Caki2 (cell line): ENCODE measurements at regions not wholly inside any gene's neighbourhood (a gene's known extent, or its start where the extent isn't known, plus 50 kb on each side); places are given as distances from the start of the nearest gene placed in this dataset.

Source experiments
- DNase-seq: peaks from one replicate; pipeline ENCODE4 v3.0.0-alpha.2; 2015; ENCODE audit warnings: low read depth
- in situ Hi-C: cut with HindIII; loops from 2 replicates; pipeline ENCODE4 v1.10.0; 2016; ENCODE audit warnings: low sequenced_read_pairs, low pct_unique_long_range_greater_than_20kb, mixed read lengths

GRCh38 chr1:50358962-50359361 lies 64.3 kb downstream of the DMRTA2 start:
- in situ Hi-C loops = no loop called here
- no peak for DNase-seq

DNA sequence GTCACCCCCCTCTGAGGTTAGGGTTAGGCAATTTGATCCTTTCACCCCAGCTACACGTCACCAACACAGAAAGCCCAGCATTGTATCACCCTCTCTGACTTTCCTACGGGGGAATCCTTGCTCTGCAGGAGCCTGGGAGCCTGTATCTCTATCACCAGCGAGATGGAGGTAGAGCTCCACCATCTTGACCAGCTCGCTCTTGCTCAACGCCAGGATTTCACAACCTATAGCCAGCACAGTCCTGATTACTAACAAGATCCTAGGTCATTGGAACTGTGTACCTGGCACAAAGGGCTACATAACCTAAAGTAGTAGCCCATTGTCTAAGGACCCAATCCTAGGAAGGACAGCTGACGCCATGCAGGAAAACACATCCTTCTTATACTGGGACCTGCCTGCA lies 66.1 kb downstream of the DMRTA2 start:
- in situ Hi-C loops = no loop called here

DNA sequence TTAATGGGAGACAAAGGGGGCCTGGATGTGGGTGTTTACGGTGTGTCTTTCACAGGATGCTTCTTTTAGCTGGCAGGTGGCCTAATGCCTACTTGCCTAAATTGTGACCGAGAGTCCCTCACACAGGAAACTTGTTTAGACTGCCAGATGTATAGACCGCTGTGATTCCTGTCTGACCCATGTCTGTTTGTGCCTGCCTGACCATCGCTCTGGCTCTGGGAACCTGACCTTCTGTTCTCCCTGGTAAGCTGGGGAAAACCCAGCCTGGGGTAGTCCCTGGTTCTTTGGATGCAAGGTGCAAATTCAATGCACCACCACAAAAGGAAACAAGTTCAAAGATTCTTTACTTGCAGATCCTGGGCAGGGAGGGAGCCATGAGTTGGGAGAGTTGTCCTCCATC lies 68.4 kb downstream of the DMRTA2 start:
- DNase-seq = no peak
- in situ Hi-C loops = no loop called here

More for the DNA sequence above, 66.1 kb downstream of the DMRTA2 start:
- DNase-seq = no peak

GRCh38 chr1:50352428-50352827 lies 70.8 kb downstream of the DMRTA2 start:
- DNase-seq = no peak

DNA sequence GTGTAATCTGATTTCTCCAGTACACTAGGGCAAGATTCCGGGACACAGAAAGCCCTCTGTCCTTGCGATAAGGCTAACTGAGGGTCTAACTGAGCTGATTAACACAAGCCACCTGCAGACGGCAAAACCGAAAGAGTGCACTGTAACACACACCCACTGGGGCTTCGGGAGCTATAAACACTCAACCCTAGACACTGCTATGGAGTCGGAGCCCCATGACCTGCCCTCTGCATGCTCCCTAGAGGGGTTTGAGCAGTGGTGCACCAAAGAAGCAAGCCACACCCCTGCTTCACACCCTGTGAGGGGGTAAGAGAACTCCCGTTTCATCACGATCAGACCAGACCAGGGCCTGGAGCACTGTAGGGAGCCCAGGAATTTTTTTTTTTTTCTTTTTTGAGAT lies 72.4 kb downstream of the DMRTA2 start:
- in situ Hi-C loops = no loop called here
- no peak for DNase-seq

More at GRCh38 chr1:50352428-50352827, 70.8 kb downstream of the DMRTA2 start:
- in situ Hi-C loops = no loop called here

GRCh38 chr1:50350421-50350820 lies 72.8 kb downstream of the DMRTA2 start:
- DNase-seq = no peak
- in situ Hi-C loops = no loop called here

DNA sequence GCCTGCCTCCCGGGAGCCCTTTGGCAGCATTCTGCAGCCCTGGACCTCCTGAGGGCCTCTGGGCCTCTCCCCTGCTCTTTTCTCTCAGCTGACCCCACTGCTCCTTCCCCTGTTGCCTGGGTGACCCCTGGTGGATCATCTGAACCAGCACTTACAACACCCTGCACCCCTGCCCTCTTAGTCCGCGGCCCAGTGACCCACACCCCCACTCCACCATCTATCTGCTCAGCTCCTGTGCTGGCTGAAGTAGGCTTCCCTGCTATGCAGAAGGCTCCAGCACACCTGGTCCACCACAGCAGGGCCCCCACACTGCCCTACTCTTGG lies 74.0 kb downstream of the DMRTA2 start:
- no peak for DNase-seq
- in situ Hi-C loops = no loop called here

- in situ Hi-C loops = no loop called here
Measured at GRCh38 chr1:50348449-50349241, 74.6 kb downstream of the DMRTA2 start.

GRCh38 chr1:50347933-50348332 lies 75.3 kb downstream of the DMRTA2 start:
- in situ Hi-C loops = no loop called here
- DNase-seq = no peak

More at GRCh38 chr1:50348449-50349241, 74.6 kb downstream of the DMRTA2 start:
- DNase-seq = peak; percentile 54

- DNase-seq = no peak
- in situ Hi-C loops = no loop called here
Measured at GRCh38 chr1:50346621-50347020, 76.6 kb downstream of the DMRTA2 start.

GRCh38 chr1:50343323-50343722 lies 79.9 kb downstream of the DMRTA2 start:
- no peak for DNase-seq
- in situ Hi-C loops = no loop called here

DNA sequence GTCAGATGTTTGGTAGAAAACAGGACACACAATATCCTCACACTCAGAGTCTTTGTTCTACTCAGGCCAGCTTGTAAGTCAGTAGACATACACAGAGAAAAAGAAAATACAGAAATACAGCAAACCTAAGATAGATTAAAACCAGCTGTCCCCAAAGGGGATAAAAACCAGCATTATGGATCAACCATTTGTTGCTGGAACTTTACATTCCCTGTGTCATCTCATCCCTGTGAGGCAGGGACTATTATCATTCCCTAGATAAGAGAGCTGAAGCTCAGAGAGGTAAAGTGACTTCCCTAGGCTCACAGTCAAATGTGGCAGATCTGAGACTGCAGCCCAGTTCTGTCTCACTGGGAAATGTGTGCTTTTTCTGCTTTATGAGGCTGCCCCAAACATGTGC lies 80.7 kb downstream of the DMRTA2 start:
- in situ Hi-C loops = no loop called here
- no peak for DNase-seq

GRCh38 chr1:50335036-50335435 lies 88.2 kb downstream of the DMRTA2 start:
- DNase-seq = no peak
- in situ Hi-C loops = no loop called here

DNA sequence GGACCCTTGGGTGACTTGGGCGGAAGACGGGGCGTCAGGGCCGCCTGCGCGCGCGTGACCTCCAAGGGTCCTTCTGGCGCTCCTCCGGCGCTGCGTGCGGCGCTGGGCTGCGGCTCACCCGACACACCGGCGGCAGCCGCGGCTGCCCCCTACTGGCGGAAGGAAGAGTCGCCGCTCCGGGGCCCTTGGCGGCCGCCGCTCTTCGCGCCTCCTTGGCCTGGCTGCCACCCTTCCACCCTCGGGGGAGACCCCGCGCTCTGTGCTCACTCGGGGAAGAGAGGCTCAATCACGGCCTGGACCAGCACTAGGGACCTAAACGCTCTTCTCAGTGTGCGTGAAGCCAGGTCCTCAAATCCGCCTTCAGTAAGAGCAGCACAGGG lies 89.7 kb downstream of the DMRTA2 start:
- in situ Hi-C loops = no loop called here
- DNase-seq = peak; percentile 49

GRCh38 chr1:50332941-50333594 lies 90.2 kb downstream of the DMRTA2 start:
- in situ Hi-C loops = no loop called here

GRCh38 chr1:50329332-50329932 lies 93.8 kb downstream of the DMRTA2 start:
- in situ Hi-C loops = no loop called here
- DNase-seq = peak; percentile 8

More at GRCh38 chr1:50332941-50333594, 90.2 kb downstream of the DMRTA2 start:
- peak; percentile 58 for DNase-seq

DNA sequence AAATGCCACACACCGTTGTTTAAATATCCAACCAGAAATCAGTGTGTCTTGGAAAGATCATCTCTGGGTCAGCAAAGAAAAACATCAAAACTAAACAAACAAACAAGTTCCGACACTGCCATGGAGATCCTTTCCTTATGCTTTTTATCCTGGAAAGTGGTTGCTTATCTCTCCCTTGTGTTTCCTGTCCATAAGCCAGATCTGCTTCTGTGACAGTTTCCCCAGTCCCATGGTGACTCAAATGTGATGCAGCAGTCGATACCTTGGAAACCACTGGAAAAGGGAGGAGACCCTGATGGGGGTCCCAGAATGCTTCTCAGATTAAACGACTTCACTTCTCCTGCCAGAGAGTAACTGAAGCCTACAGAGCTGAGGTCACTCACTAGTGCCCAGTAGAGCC lies 94.7 kb downstream of the DMRTA2 start:
- in situ Hi-C loops = no loop called here
- DNase-seq = no peak

DNA sequence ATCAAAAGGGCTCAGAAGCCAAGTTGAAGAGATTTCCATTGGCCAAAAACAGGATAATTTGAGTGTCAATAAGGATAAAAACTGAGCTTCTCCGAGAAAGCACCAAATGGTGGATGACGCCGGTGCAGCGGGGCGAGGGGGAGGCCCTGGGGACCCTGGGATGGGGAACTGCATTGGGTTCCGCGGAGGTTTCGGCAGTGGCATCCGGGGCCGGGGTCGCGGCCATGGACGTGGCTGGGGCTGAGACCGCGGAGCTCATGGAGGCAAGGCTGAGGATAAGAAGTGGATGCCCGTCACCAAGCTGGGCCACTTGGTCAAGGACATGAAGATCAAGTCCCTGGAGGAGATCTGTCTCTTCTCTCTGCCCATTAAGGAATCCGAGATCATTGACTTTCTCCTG lies 97.2 kb downstream of the DMRTA2 start:
- in situ Hi-C loops = no loop called here
- no peak for DNase-seq

DNA sequence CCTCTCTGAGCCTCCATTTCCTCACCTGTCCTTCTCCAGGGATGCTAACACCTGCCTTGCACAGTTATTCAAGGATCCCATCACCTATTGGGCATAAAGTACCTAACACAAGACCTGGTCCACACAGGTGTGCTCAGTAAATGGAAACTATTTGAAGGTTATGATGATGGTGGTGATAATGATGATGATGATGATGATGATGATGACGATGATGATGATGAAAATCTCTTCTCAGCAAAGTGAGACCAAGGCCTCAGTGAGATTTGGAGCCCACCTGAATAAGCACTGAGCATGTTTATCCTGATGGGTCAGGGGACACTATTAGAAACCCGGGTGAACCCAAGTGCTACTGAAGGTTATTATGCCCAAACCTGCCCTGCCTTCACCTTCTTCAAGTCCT lies 100.7 kb downstream of the DMRTA2 start:
- in situ Hi-C loops = no loop called here
- DNase-seq = no peak

GRCh38 chr1:50318428-50318827 lies 104.8 kb downstream of the DMRTA2 start:
- in situ Hi-C loops = no loop called here
- no peak for DNase-seq
